HG03097 (cell line): ENCODE measurements at regions not wholly inside any gene's neighbourhood (a gene's known extent, or its start where the extent isn't known, plus 50 kb on each side); places are given as distances from the start of the nearest gene placed in this dataset.

ENCODE experiments used
- ATAC-seq: cut with Tn5 transposase; IDR thresholded peaks from one replicate; pipeline ENCODE4 v1.9.1; 2021; ENCODE audit not compliant: unreplicated experiment, low FRiP score

DNA sequence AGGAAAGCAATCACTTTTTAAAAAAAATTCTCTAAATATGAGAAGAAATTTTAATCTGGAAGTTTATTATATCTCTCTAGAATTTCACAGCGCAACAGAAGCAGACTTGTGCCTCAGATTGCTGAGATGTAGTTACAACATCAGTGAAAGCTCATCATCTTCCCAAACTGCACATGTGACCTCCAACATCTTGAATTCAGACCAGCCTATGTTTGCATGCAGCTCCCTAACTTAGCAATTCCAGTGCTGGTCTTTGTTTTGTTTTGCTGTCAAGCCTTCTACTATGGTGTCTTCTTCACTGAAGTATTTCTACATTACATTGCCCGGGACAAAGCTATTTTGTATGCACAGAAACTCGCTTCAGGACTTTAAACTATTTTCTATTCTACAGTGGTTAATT, 684.8 kb upstream of the PTBP2 start:
- ATAC-seq: no peak

GRCh38 chr1:96038636-96039035, 682.9 kb upstream of the PTBP2 start:
- no peak for ATAC-seq

DNA sequence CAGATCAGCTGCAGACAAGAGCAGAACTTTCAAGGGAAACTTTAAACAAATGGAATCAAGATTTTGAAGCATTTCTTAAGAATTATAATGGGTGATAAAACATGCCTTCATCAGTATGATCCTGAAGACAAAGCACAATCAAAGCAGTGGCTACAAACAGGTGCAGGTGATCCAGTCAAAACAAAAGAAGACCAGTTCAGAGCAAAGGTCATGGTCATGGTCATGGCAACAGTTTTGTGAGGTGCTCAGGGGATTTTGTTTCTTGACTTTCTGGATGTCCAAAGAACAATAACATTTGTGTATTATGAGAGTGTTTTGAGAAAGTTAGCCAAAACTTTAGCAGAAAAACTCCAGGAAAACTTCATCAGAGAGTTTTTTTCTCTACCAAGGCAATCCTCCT, 681.7 kb upstream of the PTBP2 start:
- no peak for ATAC-seq

DNA sequence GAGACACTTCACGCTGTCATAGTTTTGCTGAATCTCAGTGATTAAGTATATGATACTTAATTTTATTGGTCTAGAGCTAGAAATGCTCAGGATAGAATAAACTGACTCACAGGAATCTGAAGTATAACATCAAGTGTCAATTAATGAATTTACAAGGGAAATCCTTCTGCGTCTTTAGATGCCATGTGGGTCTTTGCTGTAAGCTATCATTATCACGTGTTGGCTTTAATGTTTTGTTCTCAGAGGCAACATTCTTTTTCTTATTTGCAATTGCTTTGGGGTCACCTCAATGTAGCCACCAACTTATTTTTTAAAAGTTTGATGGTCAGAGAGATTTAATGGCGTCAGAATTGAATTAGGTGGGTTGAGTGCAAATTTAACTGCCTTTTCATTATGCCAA, 680.1 kb upstream of the PTBP2 start:
- ATAC-seq: no peak

GRCh38 chr1:96048572-96049212, 672.9 kb upstream of the PTBP2 start:
- no peak for ATAC-seq

- ATAC-seq: peak; percentile 39
Observed at GRCh38 chr1:96049759-96050409, 671.7 kb upstream of the PTBP2 start.

- ATAC-seq: no peak
Observed at GRCh38 chr1:96059276-96059675, 662.3 kb upstream of the PTBP2 start.

- no peak for ATAC-seq
Observed at GRCh38 chr1:96059736-96060135, 661.8 kb upstream of the PTBP2 start.

DNA sequence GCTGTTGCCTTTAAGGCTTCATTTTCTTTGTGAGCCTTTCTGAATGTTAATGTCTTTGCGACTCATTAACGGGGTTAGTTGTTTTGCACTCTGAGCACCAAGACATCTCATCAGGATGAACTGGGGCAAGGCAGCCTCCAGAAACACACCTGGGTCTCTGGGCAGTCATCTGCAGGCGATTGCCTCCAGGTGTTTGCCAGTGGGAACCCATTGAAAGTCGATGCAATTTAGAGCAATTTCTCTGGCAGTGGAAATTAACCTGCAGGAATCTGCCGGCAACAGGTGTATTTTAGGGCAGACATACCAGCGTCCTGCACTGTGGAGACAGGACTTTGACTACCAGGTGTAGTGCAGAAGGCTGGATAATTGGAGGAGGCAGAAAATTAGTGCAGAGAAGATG, 661.0 kb upstream of the PTBP2 start:
- ATAC-seq: no peak

DNA sequence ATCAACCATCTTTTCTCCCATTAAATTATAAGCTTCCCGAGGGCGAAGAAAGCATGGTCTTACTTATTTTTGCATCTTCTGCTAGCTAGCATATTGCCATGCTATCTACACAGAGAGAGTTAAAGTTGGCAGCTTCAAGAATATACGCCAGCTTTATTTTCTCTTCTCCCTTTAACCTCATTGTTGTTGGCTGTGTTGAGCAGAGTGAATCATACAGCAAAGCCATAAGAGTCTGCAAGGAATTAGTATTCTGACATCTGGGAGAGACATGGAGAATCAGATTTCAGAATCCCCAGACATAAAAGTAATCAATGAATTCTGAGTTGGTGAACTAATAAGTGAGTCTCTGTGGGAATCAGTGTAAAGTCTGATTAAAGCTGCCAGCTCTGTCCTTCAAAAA, 649.6 kb upstream of the PTBP2 start:
- ATAC-seq: no peak

- peak; percentile 77 for ATAC-seq
Observed at GRCh38 chr1:96073100-96073499, 648.5 kb upstream of the PTBP2 start.

GRCh38 chr1:96074422-96074821, 647.2 kb upstream of the PTBP2 start:
- ATAC-seq: no peak

DNA sequence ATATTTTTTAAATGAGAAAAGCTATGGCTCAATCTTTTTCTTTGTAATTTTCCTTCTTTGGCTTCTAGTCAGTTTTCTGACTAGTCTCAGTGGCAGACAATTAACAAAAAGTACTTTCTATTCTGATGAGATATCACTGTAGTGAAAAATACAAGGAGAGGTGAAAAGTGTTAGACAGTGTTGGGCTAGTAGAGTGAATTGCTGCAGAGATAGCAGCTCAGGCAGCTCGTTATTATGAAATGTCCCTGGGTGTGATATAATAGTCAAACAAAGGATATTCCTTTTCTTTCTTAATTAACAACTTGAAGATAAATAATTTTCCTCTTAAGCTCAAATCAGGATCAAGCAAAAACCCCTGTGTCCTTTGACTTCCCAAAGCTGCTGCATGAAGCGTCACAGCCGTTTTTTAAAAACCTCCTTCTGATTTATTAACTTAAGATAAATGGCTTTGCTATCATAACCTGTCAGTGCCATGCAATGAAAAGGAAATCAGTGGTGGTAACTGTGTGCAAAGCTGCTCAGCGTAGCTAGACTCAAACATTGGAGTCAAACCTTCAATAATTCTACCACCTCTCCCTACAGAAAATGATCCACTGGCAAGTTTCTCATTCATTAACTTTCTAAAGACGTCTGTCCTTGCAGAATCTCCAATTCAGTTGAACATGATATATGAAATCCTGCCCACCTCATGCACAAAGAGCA, 646.6 kb upstream of the PTBP2 start:
- no peak for ATAC-seq

DNA sequence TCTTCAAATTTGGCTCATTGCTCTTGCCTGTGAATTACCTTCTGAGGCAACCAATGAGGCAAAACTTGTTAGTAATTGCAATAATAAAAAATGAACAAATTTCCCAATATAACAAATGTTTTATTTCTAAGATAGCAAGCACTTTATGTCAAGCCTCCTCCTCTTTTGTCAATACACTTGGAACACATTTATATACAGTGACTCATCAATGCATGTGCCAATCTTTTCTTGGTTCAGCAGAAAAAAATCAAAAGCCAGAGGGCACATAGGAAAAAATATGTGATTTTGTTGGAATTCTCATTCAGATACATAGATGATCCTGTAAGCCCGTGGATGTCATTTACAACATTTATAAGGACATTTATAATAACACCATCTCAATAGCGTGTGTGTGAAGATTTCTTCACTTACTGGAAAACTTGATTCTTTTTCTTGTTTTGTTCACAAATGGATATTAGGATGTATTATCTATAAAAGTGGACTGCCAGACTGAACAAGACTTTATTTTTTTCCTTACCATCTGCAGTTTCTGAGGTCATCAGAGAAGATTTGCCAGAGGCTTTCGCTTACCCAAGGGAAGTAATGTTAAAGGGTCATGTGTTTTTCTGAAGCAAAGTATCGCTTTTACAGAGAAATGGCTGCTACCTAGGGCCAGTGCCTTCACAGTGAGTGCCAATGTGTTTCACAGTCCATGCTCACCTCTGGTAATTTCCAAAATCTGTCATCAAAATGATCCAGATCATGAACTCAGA, 645.7 kb upstream of the PTBP2 start:
- no peak for ATAC-seq

DNA sequence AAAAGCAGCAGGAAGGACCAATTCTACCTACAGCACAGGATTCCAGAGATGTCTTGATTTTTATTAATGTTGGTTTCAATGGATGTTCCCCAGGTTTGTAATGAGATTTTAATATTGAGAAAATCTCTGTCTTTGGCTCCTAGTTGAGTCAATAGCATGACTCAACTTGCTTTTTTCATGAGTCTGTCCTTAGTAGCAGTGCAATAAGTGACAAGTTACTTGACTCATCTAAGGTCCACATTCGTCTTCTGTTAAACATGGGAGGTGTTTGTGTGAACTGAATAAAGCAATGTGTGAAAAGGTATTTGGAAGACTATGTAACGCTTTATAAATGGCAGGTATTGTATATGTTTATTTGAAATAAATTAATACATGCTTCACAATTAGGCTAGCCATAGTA, 645.0 kb upstream of the PTBP2 start:
- ATAC-seq: no peak

DNA sequence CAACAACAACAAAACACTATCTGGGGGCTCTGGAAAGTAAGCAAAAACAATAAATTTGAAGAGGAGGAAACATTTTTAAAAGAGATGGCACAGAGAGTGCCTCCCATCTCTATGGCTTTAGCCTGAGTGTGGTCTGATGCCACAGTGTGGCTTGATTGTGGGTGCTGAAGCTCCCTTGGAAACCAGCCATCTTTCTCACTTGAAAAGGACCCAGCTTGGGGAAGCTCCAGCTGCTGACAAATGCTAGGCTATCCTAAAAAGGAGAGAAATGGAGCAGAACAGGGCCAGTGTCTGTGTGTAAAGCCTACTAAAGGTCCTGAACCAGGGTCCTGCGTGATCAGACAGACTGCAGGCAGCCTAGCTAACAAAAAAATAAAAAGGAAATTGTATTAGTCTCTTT, 642.0 kb upstream of the PTBP2 start:
- ATAC-seq: no peak

- no peak for ATAC-seq
Observed at GRCh38 chr1:96080925-96081324, 640.7 kb upstream of the PTBP2 start.

- no peak for ATAC-seq
Observed at GRCh38 chr1:96087719-96088118, 633.9 kb upstream of the PTBP2 start.

GRCh38 chr1:96090134-96090533, 631.5 kb upstream of the PTBP2 start:
- no peak for ATAC-seq

DNA sequence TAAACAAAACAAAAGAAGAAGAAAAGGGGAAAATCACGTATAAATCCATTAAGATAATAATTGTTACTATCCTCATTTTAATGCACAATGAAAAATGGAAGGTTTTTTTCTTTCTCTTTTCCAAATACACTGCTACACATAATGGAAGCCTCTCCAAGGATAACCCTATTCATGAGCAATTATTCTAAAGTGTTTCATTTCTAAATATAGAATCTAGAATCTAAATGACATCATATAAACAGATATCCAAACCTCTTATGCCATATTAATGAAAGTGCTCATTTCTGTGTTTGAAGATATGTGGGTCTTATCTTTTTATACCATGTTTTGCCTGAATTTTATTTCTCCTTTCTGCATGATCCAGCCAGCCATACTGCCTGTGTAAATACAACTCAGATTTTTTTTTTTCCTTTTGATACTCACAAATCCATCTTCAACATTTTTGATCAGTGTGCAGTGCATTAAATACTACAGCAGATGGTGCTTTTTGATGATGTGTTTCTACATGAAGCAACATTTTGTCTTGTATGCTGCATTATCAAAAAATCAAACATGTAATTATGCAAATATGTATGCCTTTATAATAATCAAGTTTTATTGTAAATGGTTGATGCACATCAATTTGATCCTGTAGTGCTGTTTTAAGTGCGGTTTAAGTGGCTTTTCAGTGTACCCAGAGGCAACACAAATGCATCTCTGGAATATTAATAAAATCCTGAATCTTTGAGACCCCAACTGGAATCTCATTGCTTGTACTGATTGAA, 625.6 kb upstream of the PTBP2 start:
- no peak for ATAC-seq
